ENCODE measurements at regions not wholly inside any gene's neighbourhood (a gene's known extent, or its start where the extent isn't known, plus 50 kb on each side); places are given as distances from the start of the nearest gene placed in this dataset.

DNA sequence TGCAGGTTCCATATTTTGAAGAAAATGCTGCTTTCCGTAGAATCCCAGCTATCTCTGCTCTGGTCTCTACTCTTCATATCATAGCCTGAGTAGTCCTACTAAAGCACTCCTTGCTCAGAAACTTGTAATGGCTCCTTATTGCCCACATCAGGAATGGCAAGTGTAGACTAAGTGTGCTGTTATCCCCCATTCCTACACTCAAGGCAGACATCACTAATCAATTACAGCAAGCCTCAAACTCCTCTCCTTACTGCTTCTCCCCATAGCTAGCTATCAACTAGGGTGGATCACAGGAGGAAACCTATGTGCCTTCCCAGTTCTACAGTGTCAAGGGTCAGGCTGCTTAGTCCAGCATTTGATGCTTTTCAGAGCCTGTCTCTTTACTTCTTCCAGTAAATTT, 163.4 kb downstream of the HAPSTR1 start:
- TF ChIP-seq GATA2 (IDR thresholded peaks at IDR 0.05; ENCODE audit: low read depth, low read length): no peak
- no peak for TF ChIP-seq GATA3 (IDR thresholded peaks at IDR 0.05; ENCODE audit: low read depth, low read length)

- TF ChIP-seq GATA2 (IDR thresholded peaks at IDR 0.05; ENCODE audit: low read depth, low read length): no peak
- TF ChIP-seq GATA3 (IDR thresholded peaks at IDR 0.05; ENCODE audit: low read depth, low read length): no peak
Measured at GRCh38 chr16:9256196-9256595, 164.8 kb downstream of the HAPSTR1 start.

- no peak for TF ChIP-seq GATA3 (IDR thresholded peaks at IDR 0.05; ENCODE audit: low read depth, low read length)
- TF ChIP-seq GATA2 (IDR thresholded peaks at IDR 0.05; ENCODE audit: low read depth, low read length): no peak
Measured at GRCh38 chr16:9257843-9258242, 166.4 kb downstream of the HAPSTR1 start.

- TF ChIP-seq GATA2 (IDR thresholded peaks at IDR 0.05; ENCODE audit: low read depth, low read length) (no peak), GATA3 (IDR thresholded peaks at IDR 0.05; ENCODE audit: low read depth, low read length) (no peak)
Measured at GRCh38 chr16:9258423-9259051, 167.1 kb downstream of the HAPSTR1 start.

DNA sequence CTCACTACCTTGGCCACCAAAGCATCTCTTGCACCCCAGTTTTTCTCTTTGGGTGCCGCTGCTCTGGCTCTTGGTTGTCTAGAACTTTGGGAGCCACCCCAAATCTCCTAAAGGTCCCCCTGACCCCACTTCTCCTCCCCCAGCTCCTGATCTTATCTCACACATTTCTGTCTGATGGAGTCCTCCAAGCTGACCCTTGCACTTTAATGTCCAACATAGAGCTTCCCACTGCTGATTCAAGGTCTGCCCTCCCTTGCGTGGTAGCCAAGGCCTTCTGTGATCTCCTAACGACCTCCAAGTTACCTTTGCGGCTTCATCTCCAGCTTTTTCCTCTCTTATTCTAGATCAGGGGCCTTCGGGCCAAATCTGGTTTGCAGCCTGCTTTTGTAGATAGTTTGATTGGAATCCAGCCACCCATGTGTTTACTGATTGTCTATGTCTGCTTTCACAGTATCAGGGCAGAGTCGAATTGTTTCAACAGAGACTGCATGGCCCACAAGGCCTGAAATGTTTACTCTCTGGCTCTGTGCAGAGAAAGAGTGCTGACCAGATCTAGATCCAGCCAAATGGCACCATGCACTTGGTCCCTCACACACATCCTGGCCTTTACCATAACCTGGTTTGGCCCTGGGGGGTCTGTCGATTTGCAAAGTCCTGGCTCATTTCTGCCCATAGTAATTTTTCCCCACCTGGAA, 168.6 kb downstream of the HAPSTR1 start:
- TF ChIP-seq GATA2 (IDR thresholded peaks at IDR 0.05; ENCODE audit: low read depth, low read length): no peak
- no peak for TF ChIP-seq GATA3 (IDR thresholded peaks at IDR 0.05; ENCODE audit: low read depth, low read length)

GRCh38 chr16:9260666-9261065, 169.2 kb downstream of the HAPSTR1 start:
- TF ChIP-seq GATA2 (IDR thresholded peaks at IDR 0.05; ENCODE audit: low read depth, low read length) (no peak), GATA3 (IDR thresholded peaks at IDR 0.05; ENCODE audit: low read depth, low read length) (no peak)

DNA sequence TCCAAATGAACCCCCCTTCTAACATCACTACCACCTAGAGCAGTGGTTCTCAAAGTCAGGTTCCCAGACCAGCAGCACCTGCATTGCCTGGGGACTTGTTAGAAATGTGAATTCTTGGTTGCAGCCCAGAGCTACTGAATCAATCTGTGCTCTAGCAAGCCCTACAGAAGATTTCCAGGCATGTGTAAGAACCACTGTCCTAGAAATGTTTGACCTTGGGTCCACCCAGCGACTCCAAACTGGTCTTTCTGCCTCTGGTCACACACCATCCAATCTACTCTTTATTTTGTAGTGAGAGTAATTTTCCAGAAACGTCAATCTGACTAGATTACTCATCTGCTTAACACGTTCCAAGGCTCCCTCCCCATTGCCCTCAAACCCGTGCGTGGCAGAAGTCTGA, 169.9 kb downstream of the HAPSTR1 start:
- TF ChIP-seq GATA2 (IDR thresholded peaks at IDR 0.05; ENCODE audit: low read depth, low read length) (no peak), GATA3 (IDR thresholded peaks at IDR 0.05; ENCODE audit: low read depth, low read length) (no peak)

DNA sequence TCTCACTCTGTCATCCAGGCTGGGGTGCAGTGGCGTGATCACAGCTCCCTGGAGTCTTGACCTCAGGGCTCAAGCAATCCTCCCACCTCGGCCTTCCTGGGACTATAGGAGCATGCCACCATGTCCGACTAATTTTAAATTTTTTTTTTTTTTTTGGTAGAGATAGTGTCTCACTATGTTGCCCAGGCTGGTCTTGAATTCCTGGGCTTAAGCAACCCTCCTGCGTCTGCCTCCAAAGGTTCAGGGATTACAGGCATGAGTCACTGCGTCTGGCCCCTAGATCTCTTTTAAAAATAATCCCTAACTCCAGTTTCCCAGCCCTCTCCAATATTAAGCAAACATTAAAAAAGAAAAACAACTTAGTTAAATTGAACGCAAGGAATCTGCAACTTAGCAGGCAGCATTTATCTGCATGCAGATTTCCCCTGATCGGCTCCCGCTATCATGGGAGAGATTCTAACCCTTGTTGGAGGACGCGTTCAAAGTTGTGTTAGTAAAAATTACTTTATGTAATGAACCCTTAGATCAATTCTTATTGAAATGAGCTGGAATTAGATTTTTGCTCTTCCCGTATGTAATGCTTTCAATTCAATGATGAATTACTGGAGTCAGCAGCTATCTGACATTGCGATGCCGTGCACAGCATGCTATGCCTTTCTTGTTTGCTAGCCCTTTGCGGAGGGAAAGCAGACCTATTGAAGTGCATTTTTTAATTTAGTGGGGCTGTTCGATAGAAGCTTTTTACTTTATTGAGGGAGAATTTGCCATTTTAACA, 171.7 kb downstream of the HAPSTR1 start:
- TF ChIP-seq GATA2 (IDR thresholded peaks at IDR 0.05; ENCODE audit: low read depth, low read length) (no peak), GATA3 (IDR thresholded peaks at IDR 0.05; ENCODE audit: low read depth, low read length) (no peak)

- TF ChIP-seq GATA2 (IDR thresholded peaks at IDR 0.05; ENCODE audit: low read depth, low read length) (no peak), GATA3 (IDR thresholded peaks at IDR 0.05; ENCODE audit: low read depth, low read length) (no peak)
Measured at GRCh38 chr16:9264067-9264466, 172.6 kb downstream of the HAPSTR1 start.

DNA sequence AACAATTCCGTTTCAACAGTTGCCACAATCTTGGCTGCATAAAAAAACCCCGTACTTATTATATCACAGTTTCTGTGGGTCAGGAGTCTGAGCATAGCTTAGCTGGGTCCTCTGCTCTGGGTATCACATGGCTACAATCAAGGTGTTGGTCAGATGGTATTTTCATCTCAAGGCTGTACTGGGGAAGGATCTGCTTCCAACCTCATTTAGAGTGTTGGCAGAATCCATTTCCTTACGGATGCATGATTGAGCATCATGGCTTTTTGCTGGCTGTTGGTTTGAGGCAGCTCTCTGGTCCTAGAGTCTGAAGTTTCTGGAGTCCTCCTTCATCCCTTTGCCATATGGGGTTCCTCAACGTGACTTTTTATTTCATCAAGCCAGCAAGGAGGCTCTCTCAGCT, 177.0 kb downstream of the HAPSTR1 start:
- TF ChIP-seq GATA2 (IDR thresholded peaks at IDR 0.05; ENCODE audit: low read depth, low read length) (no peak), GATA3 (IDR thresholded peaks at IDR 0.05; ENCODE audit: low read depth, low read length) (no peak)

- no peak for TF ChIP-seq GATA2 (IDR thresholded peaks at IDR 0.05; ENCODE audit: low read depth, low read length)
- no peak for TF ChIP-seq GATA3 (IDR thresholded peaks at IDR 0.05; ENCODE audit: low read depth, low read length)
Measured at GRCh38 chr16:9270424-9270823, 179.0 kb downstream of the HAPSTR1 start.

GRCh38 chr16:9270941-9271340, 179.5 kb downstream of the HAPSTR1 start:
- TF ChIP-seq GATA3 (IDR thresholded peaks at IDR 0.05; ENCODE audit: low read depth, low read length) (no peak), GATA2 (IDR thresholded peaks at IDR 0.05; ENCODE audit: low read depth, low read length) (no peak)

DNA sequence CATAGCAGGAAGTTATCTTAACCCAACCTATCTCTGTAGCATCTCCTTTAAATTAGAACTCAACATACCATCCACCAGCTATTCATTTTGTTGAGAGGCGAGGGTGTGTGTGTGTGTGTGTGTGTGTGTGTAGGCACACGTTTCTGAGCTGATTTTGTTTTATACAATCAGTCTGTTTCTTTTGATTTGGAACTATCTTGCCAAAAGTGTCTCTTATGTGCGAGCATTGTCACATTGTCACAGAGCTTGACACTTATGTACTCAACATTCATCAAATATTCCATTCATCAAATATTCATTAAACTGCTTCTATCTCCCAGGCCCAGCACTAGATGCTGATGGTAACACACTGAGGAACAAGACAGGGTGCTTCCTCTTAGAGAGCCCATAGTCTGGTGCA, 180.4 kb downstream of the HAPSTR1 start:
- TF ChIP-seq GATA2 (IDR thresholded peaks at IDR 0.05; ENCODE audit: low read depth, low read length) (no peak), GATA3 (IDR thresholded peaks at IDR 0.05; ENCODE audit: low read depth, low read length) (no peak)

DNA sequence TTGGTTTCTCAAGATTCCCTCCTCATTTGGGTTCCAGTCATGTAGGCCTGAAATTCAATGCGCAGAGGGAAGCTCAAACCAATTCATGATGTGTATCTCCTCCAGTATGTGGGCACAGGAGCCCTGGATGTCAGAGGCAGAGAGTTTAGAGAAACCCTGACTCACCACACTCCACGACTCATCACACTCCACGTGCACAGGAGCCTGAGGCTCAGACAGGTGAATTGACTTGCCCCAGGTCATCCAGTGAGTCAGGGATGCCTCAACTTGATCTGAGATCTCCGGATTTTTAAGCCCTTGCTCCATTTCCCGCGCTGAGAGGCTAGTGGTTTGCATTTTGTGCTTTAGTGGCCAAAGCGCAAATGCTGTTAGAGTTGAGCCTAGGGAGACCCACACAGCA, 183.9 kb downstream of the HAPSTR1 start:
- TF ChIP-seq GATA2 (IDR thresholded peaks at IDR 0.05; ENCODE audit: low read depth, low read length): no peak
- no peak for TF ChIP-seq GATA3 (IDR thresholded peaks at IDR 0.05; ENCODE audit: low read depth, low read length)

All from SH-SY5Y (cell line).